Nephron progenitor cell (in vitro differentiated cells): ENCODE measurements at regions not wholly inside any gene's neighbourhood (a gene's known extent, or its start where the extent isn't known, plus 50 kb on each side); places are given as distances from the start of the nearest gene placed in this dataset.

Experiments
- DNase-seq: peaks from one replicate; pipeline ENCODE4 v3.0.0; 2021
- H3K27ac Mint-ChIP-seq: 2 replicates; pipeline ENCODE4 v1.8.0; 2021; ENCODE audit warnings: mild to moderate bottlenecking, moderate library complexity, mixed read lengths
- H3K27me3 Mint-ChIP-seq: 2 replicates; pipeline ENCODE4 v1.8.0; 2021; ENCODE audit warnings: mild to moderate bottlenecking, low read depth, mixed read lengths; ENCODE audit not compliant: poor library complexity
- H3K36me3 Mint-ChIP-seq: 2 replicates; pipeline ENCODE4 v1.8.0; 2021; ENCODE audit warnings: low read depth, mixed read lengths
- H3K4me1 Mint-ChIP-seq: 2 replicates; pipeline ENCODE4 v1.8.0; 2021; ENCODE audit warnings: mixed read lengths
- H3K4me3 Mint-ChIP-seq: 2 replicates; pipeline ENCODE4 v1.8.0; 2021; ENCODE audit warnings: mild to moderate bottlenecking, moderate library complexity, mixed read lengths
- H3K9me3 Mint-ChIP-seq: 2 replicates; pipeline ENCODE4 v1.8.0; 2021; ENCODE audit warnings: mild to moderate bottlenecking, moderate library complexity, mixed read lengths
- CTCF ChIP-seq: fragments of 200-600 bp; sonication (generic); IDR thresholded peaks from 2 replicates; pipeline ENCODE4 v1.5.0; 2021; ENCODE audit warnings: antibody characterized with exemption

- no peak for TF ChIP-seq CTCF
- H3K9me3 Mint-ChIP-seq = peaks cover 9% of the 10 kb centered on the region
- no peaks in the 10 kb centered on the region for H3K27me3 Mint-ChIP-seq
- no peaks in the 10 kb centered on the region for H3K36me3 Mint-ChIP-seq
- H3K4me3 Mint-ChIP-seq = no peak overlapping the region
- H3K27ac Mint-ChIP-seq = peak overlapping the region; percentile 29
- peaks cover 35% of the 10 kb centered on the region for H3K4me1 Mint-ChIP-seq
- DNase-seq = no peak
Observed at GRCh38 chr18:2406544-2406943, 164.8 kb downstream of the METTL4 start.

- H3K27me3 Mint-ChIP-seq = no peaks in the 10 kb centered on the region
- no peak overlapping the region for H3K27ac Mint-ChIP-seq
- peaks cover 37% of the 10 kb centered on the region for H3K4me1 Mint-ChIP-seq
- DNase-seq = no peak
- TF ChIP-seq CTCF = no peak
- H3K4me3 Mint-ChIP-seq = no peak overlapping the region
- no peaks in the 10 kb centered on the region for H3K9me3 Mint-ChIP-seq
- no peaks in the 10 kb centered on the region for H3K36me3 Mint-ChIP-seq
Observed at GRCh38 chr18:2407961-2408360, 163.3 kb downstream of the METTL4 start.

- no peak overlapping the region for H3K27ac Mint-ChIP-seq
- no peak for TF ChIP-seq CTCF
- H3K27me3 Mint-ChIP-seq = no peaks in the 10 kb centered on the region
- H3K4me3 Mint-ChIP-seq = no peak overlapping the region
- H3K9me3 Mint-ChIP-seq = no peaks in the 10 kb centered on the region
- peaks cover 43% of the 10 kb centered on the region for H3K4me1 Mint-ChIP-seq
- DNase-seq = no peak
- no peaks in the 10 kb centered on the region for H3K36me3 Mint-ChIP-seq
Observed at GRCh38 chr18:2409906-2410305, 161.4 kb downstream of the METTL4 start.

- TF ChIP-seq CTCF = no peak
- no peak for DNase-seq
- no peak overlapping the region for H3K4me3 Mint-ChIP-seq
- no peak overlapping the region for H3K27ac Mint-ChIP-seq
- no peaks in the 10 kb centered on the region for H3K27me3 Mint-ChIP-seq
- H3K4me1 Mint-ChIP-seq = peaks cover 37% of the 10 kb centered on the region
- no peaks in the 10 kb centered on the region for H3K36me3 Mint-ChIP-seq
- no peaks in the 10 kb centered on the region for H3K9me3 Mint-ChIP-seq
Observed at GRCh38 chr18:2410688-2411087, 160.6 kb downstream of the METTL4 start.

GRCh38 chr18:2411381-2411960 is 159.8 kb downstream of the METTL4 start:
- H3K27me3 Mint-ChIP-seq = no peaks in the 10 kb centered on the region
- peaks cover 3% of the 10 kb centered on the region for H3K9me3 Mint-ChIP-seq
- no peak for DNase-seq
- no peak for TF ChIP-seq CTCF
- no peak overlapping the region for H3K27ac Mint-ChIP-seq
- H3K4me3 Mint-ChIP-seq = no peak overlapping the region
- peaks cover 29% of the 10 kb centered on the region for H3K4me1 Mint-ChIP-seq
- H3K36me3 Mint-ChIP-seq = no peaks in the 10 kb centered on the region

GRCh38 chr18:2412281-2412680 is 159.0 kb downstream of the METTL4 start:
- H3K27ac Mint-ChIP-seq = no peak overlapping the region
- H3K4me3 Mint-ChIP-seq = no peak overlapping the region
- H3K27me3 Mint-ChIP-seq = no peaks in the 10 kb centered on the region
- H3K36me3 Mint-ChIP-seq = no peaks in the 10 kb centered on the region
- H3K9me3 Mint-ChIP-seq = peaks cover 4% of the 10 kb centered on the region
- peaks cover 21% of the 10 kb centered on the region for H3K4me1 Mint-ChIP-seq
- DNase-seq = no peak
- no peak for TF ChIP-seq CTCF
